HepG2 (cell line): ENCODE measurements at regions not wholly inside any gene's neighbourhood (a gene's known extent, or its start where the extent isn't known, plus 50 kb on each side); places are given as distances from the start of the nearest gene placed in this dataset.

Experiments
- ARNT2 ChIP-seq: sonication (generic); formaldehyde crosslinking; IDR thresholded peaks from 2 replicates; pipeline ENCODE4 v1.8.0; 2022; ENCODE audit warnings: mild to moderate bottlenecking, low read depth, missing genetic modification reagents, moderate library complexity
- DNMT3B ChIP-seq: conservative IDR thresholded peaks from 2 replicates; pipeline ENCODE4 v1.6.1; 2016; ENCODE audit warnings: missing biosample characterization, control low read depth
- ELF1 ChIP-seq: sonication (generic); formaldehyde crosslinking; IDR thresholded peaks from 2 replicates; pipeline ENCODE4 v1.4.0; 2020; ENCODE audit warnings: missing genetic modification reagents
- REST ChIP-seq, 2 experiments: IDR thresholded peaks; 2 replicates each; pipeline ENCODE4 v1.6.1; 2011 to 2012; ENCODE audit warnings: low read length in 2 of 2, borderline replicate concordance in 1 of 2, low read depth in 1 of 2, mild to moderate bottlenecking in 1 of 2, moderate library complexity in 1 of 2
- SIX4 ChIP-seq: sonication (generic); formaldehyde crosslinking; IDR thresholded peaks from 2 replicates; pipeline ENCODE4 v1.4.0; 2020; ENCODE audit warnings: missing genetic modification reagents
- SMAD9 ChIP-seq: sonication (generic); formaldehyde crosslinking; IDR thresholded peaks from 2 replicates; pipeline ENCODE4 v1.5.1; 2020; ENCODE audit warnings: mild to moderate bottlenecking, missing genetic modification reagents
- SMYD3 ChIP-seq: sonication (generic); formaldehyde crosslinking; IDR thresholded peaks from 2 replicates; pipeline ENCODE4 v1.8.1; 2023; ENCODE audit warnings: mild to moderate bottlenecking, missing genetic modification reagents
- SP1 ChIP-seq, 2 experiments: fragments of 450-650 bp in 1 of 2; sonication (generic) in 1 of 2; formaldehyde crosslinking in 1 of 2; IDR thresholded peaks; 2 replicates each; pipeline versions ENCODE4 v1.4.0 to v1.6.1; 2016 to 2020; ENCODE audit warnings: missing genetic modification reagents in 1 of 2
- TCF7 ChIP-seq: sonication (generic); IDR thresholded peaks from 2 replicates; pipeline ENCODE4 v1.6.1; 2016; ENCODE audit warnings: antibody characterized with exemption, low read depth
- U2AF1 ChIP-seq: fragments of 200-400 bp; formaldehyde crosslinking; optimal IDR thresholded peaks from 2 replicates; pipeline ENCODE3; 2017; ENCODE audit warnings: mild to moderate bottlenecking, low read depth, low read length
- YY1 ChIP-seq: IDR thresholded peaks from 2 replicates; pipeline ENCODE4 v1.6.1; 2011; ENCODE audit warnings: low read length, low read depth, moderate library complexity, mild to moderate bottlenecking; ENCODE audit not compliant: insufficient read depth, insufficient replicate concordance
- ZBTB7A ChIP-seq: sonication (generic); formaldehyde crosslinking; IDR thresholded peaks from 2 replicates; pipeline ENCODE4 v1.8.0; 2022; ENCODE audit warnings: mild to moderate bottlenecking, missing genetic modification reagents
- ZFP90 ChIP-seq: sonication (generic); formaldehyde crosslinking; IDR thresholded peaks from 2 replicates; pipeline ENCODE4 v1.8.0; 2022; ENCODE audit warnings: missing genetic modification reagents, mild to moderate bottlenecking, inconsistent platforms, borderline replicate concordance
- ZFX ChIP-seq: sonication (generic); formaldehyde crosslinking; IDR thresholded peaks from 2 replicates; pipeline ENCODE4 v1.4.0; 2020; ENCODE audit warnings: mild to moderate bottlenecking, low read depth, missing genetic modification reagents, moderate library complexity
- ZIK1 ChIP-seq: sonication (generic); formaldehyde crosslinking; IDR thresholded peaks from 2 replicates; pipeline ENCODE4 v1.5.0; 2020; ENCODE audit warnings: mild to moderate bottlenecking, low read depth, missing genetic modification reagents, borderline replicate concordance
- ZKSCAN1 ChIP-seq: fragments of 150-350 bp; IDR thresholded peaks from 2 replicates; pipeline ENCODE4 v1.6.1; 2014; ENCODE audit warnings: low read length
- ZNF251 ChIP-seq: sonication (generic); formaldehyde crosslinking; IDR thresholded peaks from 2 replicates; pipeline ENCODE4 v1.9.0; 2021; ENCODE audit warnings: mild to moderate bottlenecking, missing genetic modification reagents
- ZNF34 ChIP-seq: sonication (generic); formaldehyde crosslinking; IDR thresholded peaks from 2 replicates; pipeline ENCODE4 v1.4.0; 2020; ENCODE audit warnings: mild to moderate bottlenecking, missing genetic modification reagents, borderline replicate concordance
- ZSCAN21 ChIP-seq: sonication (generic); formaldehyde crosslinking; IDR thresholded peaks from 2 replicates; pipeline ENCODE4 v1.8.0; 2022; ENCODE audit warnings: mild to moderate bottlenecking, missing genetic modification reagents, moderate library complexity, borderline replicate concordance
- TF ChIP-seq, protein P1 (sequence below): sonication (generic); formaldehyde crosslinking; IDR thresholded peaks from 2 replicates; pipeline ENCODE4 v1.5.0; 2020; ENCODE audit warnings: missing genetic modification reagents

- TF ChIP-seq ZBTB7A (CRISPR knock-in tag) (no peak), ELF1 (no peak), ZNF34 (CRISPR knock-in tag) (no peak), SMAD9 (CRISPR knock-in tag) (no peak), ZKSCAN1 (no peak), ZNF251 (CRISPR knock-in tag) (no peak), SMYD3 (CRISPR knock-in tag) (0 out of 2 replicates have a peak, but pooled peaks have one; percentile 70), ZSCAN21 (CRISPR knock-in tag) (no peak), YY1 (no peak), SP1 (IDR thresholded peaks at IDR 0.05) (no peak), SP1 (CRISPR knock-in tag; IDR thresholded peaks at IDR 0.05) (no peak), TCF7 (no peak), SIX4 (CRISPR knock-in tag) (no peak), ARNT2 (CRISPR knock-in tag) (no peak), U2AF1 (no peak), DNMT3B (no peak), REST (IDR thresholded peaks at IDR 0.05; ENCODE audit: borderline replicate concordance in 1 of 2, low read depth in 1 of 2, low read length in 2 of 2) (no peak), ZFP90 (0 out of 2 replicates have a peak, but pooled peaks have one; percentile 6), ZFX (CRISPR knock-in tag) (no peak), ZIK1 (CRISPR knock-in tag) (no peak)
- TF ChIP-seq, protein P1, sequence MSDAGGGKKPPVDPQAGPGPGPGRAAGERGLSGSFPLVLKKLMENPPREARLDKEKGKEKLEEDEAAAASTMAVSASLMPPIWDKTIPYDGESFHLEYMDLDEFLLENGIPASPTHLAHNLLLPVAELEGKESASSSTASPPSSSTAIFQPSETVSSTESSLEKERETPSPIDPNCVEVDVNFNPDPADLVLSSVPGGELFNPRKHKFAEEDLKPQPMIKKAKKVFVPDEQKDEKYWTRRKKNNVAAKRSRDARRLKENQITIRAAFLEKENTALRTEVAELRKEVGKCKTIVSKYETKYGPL (CRISPR knock-in tag), result no peak
Measured at GRCh38 chr6:137734005-137734874, 132.8 kb upstream of the TNFAIP3 start (continued).
